ENCODE measurements at regions not wholly inside any gene's neighbourhood (a gene's known extent, or its start where the extent isn't known, plus 50 kb on each side); places are given as distances from the start of the nearest gene placed in this dataset.

GRCh38 chr7:72492461-72493065, 80.4 kb upstream of the CALN1 start:
- no peak for TF ChIP-seq CTCF (IDR thresholded peaks at IDR 0.05)
- no peak for TF ChIP-seq POLR2A (IDR thresholded peaks at IDR 0.05)
- no peak for TF ChIP-seq POLR2AphosphoS5 (IDR thresholded peaks at IDR 0.05; ENCODE audit: insufficient read depth in 1 of 2, low read depth in 1 of 2)
- Histone ChIP-seq H3K27me3 (no peaks in the 10 kb centered on the region), H3K4me3 (no peak overlapping the region), H3K27ac (no peak overlapping the region), H3K9me3 (peaks cover 4% of the 10 kb centered on the region), H3K36me3 (no peaks in the 10 kb centered on the region), H3K4me1 (no peaks in the 10 kb centered on the region)
- DNase-seq (ENCODE audit: extremely low spot score in 2 of 2): no peak
- intact Hi-C loops (cut with DNase I): no loop called here

- no peak for DNase-seq (ENCODE audit: extremely low spot score in 2 of 2)
- TF ChIP-seq POLR2AphosphoS5 (IDR thresholded peaks at IDR 0.05; ENCODE audit: insufficient read depth in 1 of 2, low read depth in 1 of 2) (no peak), CTCF (IDR thresholded peaks at IDR 0.05) (no peak), POLR2A (IDR thresholded peaks at IDR 0.05) (no peak)
- no peaks in the 10 kb centered on the region for H3K9me3 ChIP-seq
- H3K27ac ChIP-seq: no peak overlapping the region
- H3K4me3 ChIP-seq: no peak overlapping the region
- H3K36me3 ChIP-seq: no peaks in the 10 kb centered on the region
- H3K4me1 ChIP-seq: no peaks in the 10 kb centered on the region
- no peaks in the 10 kb centered on the region for H3K27me3 ChIP-seq
- intact Hi-C loops (cut with DNase I): no loop called here
Observed at GRCh38 chr7:72490301-72490700, 78.2 kb upstream of the CALN1 start.

GRCh38 chr7:72481934-72482333, 69.8 kb upstream of the CALN1 start:
- H3K4me1 ChIP-seq: no peaks in the 10 kb centered on the region
- intact Hi-C loops (cut with DNase I): no loop called here
- no peak overlapping the region for H3K4me3 ChIP-seq

GRCh38 chr7:72476608-72477305, 64.6 kb upstream of the CALN1 start:
- peak in 1 of 2 donors; percentile 22 for DNase-seq (ENCODE audit: extremely low spot score in 2 of 2)
- no peaks in the 10 kb centered on the region for H3K4me1 ChIP-seq
- TF ChIP-seq POLR2AphosphoS5 (IDR thresholded peaks at IDR 0.05; ENCODE audit: insufficient read depth in 1 of 2, low read depth in 1 of 2) (no peak), CTCF (IDR thresholded peaks at IDR 0.05) (no peak), POLR2A (IDR thresholded peaks at IDR 0.05) (no peak)
- H3K9me3 ChIP-seq: no peaks in the 10 kb centered on the region
- no peaks in the 10 kb centered on the region for H3K27me3 ChIP-seq
- intact Hi-C loops (cut with DNase I): no loop called here
- no peak overlapping the region for H3K27ac ChIP-seq
- H3K4me3 ChIP-seq: no peak overlapping the region
- H3K36me3 ChIP-seq: no peaks in the 10 kb centered on the region

More at GRCh38 chr7:72481934-72482333, 69.8 kb upstream of the CALN1 start:
- Histone ChIP-seq H3K36me3 (no peaks in the 10 kb centered on the region), H3K9me3 (no peaks in the 10 kb centered on the region), H3K27ac (no peak overlapping the region), H3K27me3 (no peaks in the 10 kb centered on the region)
- DNase-seq (ENCODE audit: extremely low spot score in 2 of 2): no peak
- TF ChIP-seq POLR2A (IDR thresholded peaks at IDR 0.05) (no peak), POLR2AphosphoS5 (IDR thresholded peaks at IDR 0.05; ENCODE audit: insufficient read depth in 1 of 2, low read depth in 1 of 2) (no peak), CTCF (IDR thresholded peaks at IDR 0.05) (no peak)

- no peaks in the 10 kb centered on the region for H3K4me1 ChIP-seq
- no peak overlapping the region for H3K27ac ChIP-seq
- intact Hi-C loops (cut with DNase I): no loop called here
- H3K9me3 ChIP-seq: no peaks in the 10 kb centered on the region
- H3K27me3 ChIP-seq: no peaks in the 10 kb centered on the region
- H3K36me3 ChIP-seq: no peaks in the 10 kb centered on the region
- TF ChIP-seq CTCF (IDR thresholded peaks at IDR 0.05) (no peak), POLR2A (IDR thresholded peaks at IDR 0.05) (no peak), POLR2AphosphoS5 (IDR thresholded peaks at IDR 0.05; ENCODE audit: insufficient read depth in 1 of 2, low read depth in 1 of 2) (no peak)
- DNase-seq (ENCODE audit: extremely low spot score in 2 of 2): peak in 1 of 2 donors; percentile 85
- no peak overlapping the region for H3K4me3 ChIP-seq
Observed at GRCh38 chr7:72467237-72467636, 55.1 kb upstream of the CALN1 start.

All from vagina (tissue), 2 donors.